GM18519 (cell line): ENCODE measurements at regions not wholly inside any gene's neighbourhood (a gene's known extent, or its start where the extent isn't known, plus 50 kb on each side); places are given as distances from the start of the nearest gene placed in this dataset.
A peak's percentile ranks its signal among the peaks of the same experiment; 100 is the strongest.
"Not testable (repeated sequence)": the region's sequence is repeated elsewhere in the genome, so short reads cannot be mapped to it uniquely, and the experiment has no call there.

Experiments used
- ATAC-seq: cut with Tn5 transposase; IDR thresholded peaks from one replicate; pipeline ENCODE4 v1.9.1; 2021; ENCODE audit warnings: mild to moderate bottlenecking, moderate library complexity; ENCODE audit not compliant: unreplicated experiment, low FRiP score

GRCh38 chr10:53109320-53109719, 336.7 kb upstream of the MBL2 start:
- no peak for ATAC-seq

DNA sequence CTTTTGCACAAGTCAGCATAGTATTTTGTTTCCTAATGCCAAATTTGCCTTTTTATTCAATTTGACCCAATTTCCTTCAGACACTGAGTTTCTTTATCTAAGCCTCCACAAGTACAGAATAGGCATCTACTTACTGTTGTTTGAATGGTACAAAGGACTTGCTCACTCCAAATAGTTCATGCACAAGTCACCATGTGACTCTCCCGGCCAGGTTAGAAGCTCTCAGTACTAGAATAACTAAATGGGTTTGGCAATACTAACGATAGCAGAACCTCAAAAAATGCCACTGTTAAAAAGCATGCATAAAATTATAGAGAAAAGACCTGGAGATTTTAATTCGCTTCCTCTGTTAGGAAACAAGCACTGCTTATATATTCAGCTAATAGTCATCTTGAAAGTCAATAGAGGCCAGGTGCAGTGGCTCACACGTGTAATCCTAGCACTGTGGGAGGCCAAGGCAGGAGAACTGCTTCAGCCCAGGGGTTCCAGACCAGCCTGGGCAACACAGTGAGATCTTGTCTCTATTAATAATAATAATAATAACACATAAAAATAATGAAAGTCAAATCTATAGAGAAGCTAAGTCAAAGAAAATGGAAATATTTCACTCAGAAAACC, 335.8 kb upstream of the MBL2 start:
- no peak for ATAC-seq

DNA sequence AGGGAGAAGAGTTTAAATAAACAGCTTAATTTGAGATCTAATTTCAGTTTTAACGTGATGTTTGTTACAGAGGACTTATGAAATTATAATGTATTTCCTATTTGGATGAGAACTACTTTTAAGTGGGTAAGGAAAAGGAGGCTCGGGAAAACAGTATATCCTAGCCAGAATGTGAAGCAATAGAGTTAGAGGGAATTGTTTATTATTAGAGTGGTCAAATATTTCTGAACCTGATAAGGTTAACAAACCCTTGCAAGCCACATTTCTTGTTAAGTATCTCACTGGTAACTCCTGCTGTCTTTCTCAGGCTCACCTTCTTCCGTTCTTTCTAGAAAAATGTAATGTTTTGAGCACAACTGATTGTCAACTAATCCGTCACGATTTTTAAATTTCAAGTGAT, 335.1 kb upstream of the MBL2 start:
- ATAC-seq, result no peak

- no peak for ATAC-seq
Observed at GRCh38 chr10:53102424-53102823, 329.8 kb upstream of the MBL2 start.

- ATAC-seq, result peak; percentile 36
Observed at GRCh38 chr10:53093878-53094277, 321.3 kb upstream of the MBL2 start.

- no peak for ATAC-seq
Observed at GRCh38 chr10:53091574-53091973, 319.0 kb upstream of the MBL2 start.

DNA sequence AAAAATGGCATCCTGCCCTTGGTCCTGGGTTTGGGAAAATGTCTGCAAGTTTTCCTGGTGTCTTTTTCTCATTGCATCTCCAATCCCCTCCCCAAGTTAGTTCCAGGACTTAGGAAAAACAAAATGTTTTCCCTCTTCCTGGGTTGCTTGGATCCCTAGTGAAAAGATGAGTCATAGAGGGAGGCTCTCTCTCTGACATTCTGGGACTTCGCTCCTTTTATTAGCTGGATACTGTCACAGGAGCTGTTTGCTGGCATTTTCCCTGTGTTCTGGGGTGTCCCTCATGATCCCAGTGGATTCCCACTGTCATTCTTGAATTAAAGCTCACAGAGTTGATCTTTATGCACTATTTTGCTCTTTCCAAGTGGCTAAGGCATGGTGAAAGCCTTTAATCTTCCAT, 316.4 kb upstream of the MBL2 start:
- ATAC-seq, result no peak

DNA sequence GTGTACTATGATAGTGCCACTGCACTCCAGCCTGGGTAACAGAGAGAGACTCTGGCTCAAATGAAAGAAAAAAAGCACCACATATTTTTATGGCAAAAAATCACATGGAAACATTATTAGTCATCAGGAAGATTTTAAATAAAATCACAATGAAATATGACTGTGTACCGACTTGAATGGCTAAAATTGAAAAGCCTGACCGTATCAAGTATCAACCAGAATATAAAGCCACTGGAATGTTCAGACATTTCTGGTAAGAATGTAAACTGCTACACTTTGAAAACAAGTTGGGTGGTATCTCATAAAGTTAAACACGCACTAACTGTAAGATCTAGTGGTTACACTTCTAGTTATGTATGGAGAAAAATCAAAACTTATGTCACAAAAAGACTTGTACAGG, 306.7 kb upstream of the MBL2 start:
- ATAC-seq, result no peak

GRCh38 chr10:53076948-53077347, 304.4 kb upstream of the MBL2 start:
- no peak for ATAC-seq

DNA sequence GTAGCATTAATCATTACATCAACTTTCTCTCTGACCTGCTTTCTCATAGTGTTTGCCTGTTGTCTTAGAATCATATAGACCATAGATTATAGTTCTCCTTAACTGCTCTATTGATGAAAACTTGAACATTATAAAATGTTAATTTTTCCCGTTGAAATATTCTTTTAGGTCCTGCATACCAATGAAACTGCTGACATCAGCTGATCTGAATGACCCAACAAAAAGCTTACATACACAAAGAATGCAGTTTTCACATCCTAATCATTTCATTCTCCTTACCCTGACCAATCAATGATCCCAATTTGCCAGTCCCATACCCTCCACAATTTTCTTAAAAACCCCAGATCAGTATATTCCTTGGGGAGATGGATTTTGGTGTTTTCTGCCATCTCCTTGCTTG, 302.9 kb upstream of the MBL2 start:
- ATAC-seq, result no peak

- no peak for ATAC-seq
Observed at GRCh38 chr10:53072144-53072543, 299.6 kb upstream of the MBL2 start.

- no peak for ATAC-seq
Observed at GRCh38 chr10:53071505-53072125, 299.0 kb upstream of the MBL2 start.

- no peak for ATAC-seq
Observed at GRCh38 chr10:53069013-53069412, 296.4 kb upstream of the MBL2 start.

GRCh38 chr10:53064614-53065013, 292.0 kb upstream of the MBL2 start:
- ATAC-seq, result no peak

GRCh38 chr10:53063805-53064204, 291.2 kb upstream of the MBL2 start:
- ATAC-seq, result no peak

- ATAC-seq, result no peak
Observed at GRCh38 chr10:53052521-53053164, 280.1 kb upstream of the MBL2 start.

DNA sequence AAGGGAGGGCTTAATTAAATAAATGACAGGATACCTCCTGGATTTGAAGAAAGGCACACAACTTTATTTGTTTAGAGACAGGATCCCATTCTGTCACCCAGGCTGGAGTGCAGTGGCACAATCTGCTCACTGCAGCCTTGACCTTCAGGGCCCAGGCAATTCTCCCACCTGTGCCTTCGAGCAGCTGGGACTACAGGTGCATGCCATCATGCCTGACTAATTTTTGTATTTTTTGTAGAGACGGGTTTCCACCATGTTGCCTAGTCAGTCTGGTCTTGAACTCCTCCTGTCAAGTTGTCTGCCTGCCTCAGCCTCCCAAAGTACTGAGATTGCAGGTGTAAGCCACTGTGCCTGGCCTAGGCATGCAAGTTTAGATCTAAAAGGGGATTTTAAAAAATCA, 272.7 kb upstream of the MBL2 start:
- ATAC-seq, result no peak

- not testable (repeated sequence) for ATAC-seq
Observed at GRCh38 chr10:53035823-53036222, 263.2 kb upstream of the MBL2 start.

GRCh38 chr10:53033396-53033795, 260.8 kb upstream of the MBL2 start:
- ATAC-seq, result no peak

DNA sequence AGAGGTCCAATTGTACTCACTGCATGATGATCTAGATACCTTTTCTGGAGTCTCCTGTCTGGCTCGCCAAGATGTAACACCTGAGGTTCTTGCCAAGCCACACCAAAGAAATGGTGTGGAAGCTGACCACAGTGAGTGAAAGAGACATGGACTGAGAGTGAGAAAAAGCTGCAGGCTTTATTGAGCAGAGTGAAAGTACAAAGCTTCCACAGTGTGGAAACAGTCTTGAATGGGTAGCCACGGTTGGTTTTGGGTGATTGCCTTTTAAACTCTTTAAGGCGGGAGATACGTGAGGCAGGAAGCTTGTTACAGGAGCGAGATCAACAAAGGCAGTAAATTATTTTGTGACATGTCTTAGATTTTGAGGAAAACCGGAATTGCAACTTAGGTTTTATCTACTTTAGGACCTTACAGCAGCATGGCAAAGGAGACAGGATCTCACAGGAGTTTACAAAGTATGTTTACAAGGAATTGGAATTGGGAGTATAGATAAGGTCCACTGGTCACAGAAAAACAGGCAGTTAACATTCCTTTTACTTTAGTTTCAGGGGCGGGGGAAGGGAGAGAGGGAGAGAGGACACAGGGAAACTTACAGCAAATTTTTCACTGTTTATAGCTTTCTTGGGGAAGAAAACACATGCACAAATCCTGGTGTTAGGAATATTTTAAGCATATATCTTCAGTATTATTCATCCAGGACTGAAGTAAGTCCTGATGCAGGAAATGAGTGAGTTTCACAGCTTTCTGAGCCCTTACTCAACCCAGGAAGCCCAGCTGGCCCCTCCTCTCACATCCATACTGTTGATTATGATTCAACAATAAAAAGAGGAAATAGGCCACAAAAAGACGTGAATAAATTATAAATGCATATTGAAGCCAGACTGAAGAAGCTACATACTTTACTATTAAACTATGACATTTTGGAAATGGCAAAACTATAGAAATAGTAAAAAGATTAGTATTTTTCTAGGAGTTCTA, 257.6 kb upstream of the MBL2 start:
- ATAC-seq, result peak; percentile 70

- ATAC-seq, result no peak
Observed at GRCh38 chr10:53029449-53029848, 256.9 kb upstream of the MBL2 start.
